ENCODE measurements at regions not wholly inside any gene's neighbourhood (a gene's known extent, or its start where the extent isn't known, plus 50 kb on each side); places are given as distances from the start of the nearest gene placed in this dataset.

DNA sequence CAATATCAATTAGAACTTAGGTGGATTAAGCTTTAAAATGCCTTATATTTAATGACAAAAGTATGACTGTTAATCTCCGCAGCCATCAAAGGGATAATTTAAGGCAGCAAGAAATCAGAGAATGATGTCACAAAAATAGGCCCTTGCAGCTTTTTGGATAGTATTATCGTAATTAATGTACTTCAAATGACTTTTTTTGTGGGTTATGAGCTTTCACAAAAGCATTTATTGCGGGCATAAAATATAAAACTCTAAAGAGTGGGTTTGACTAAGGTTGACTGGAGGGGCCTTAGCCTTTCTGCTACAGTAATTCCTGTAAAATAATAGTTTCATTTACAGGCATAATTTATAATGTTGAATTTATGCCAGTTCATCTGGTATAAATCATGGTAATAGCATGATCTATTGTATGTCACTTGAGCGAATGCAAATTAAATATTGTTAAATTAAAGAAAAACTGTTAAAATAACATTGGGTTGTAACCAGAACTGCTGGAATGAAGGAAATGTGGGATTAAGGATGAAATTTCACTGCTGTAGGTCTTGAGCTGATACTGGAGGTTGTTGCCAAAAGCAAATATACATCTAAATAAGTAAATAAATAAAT lies 78.5 kb upstream of the ZFP64 start:
- DNase-seq (ENCODE audit: low spot score) = no peak
- Histone ChIP-seq H3K4me1 (ENCODE audit: control insufficient read depth in 4 of 4, insufficient read depth in 4 of 4, low read length in 3 of 4) (peaks cover 0 to 1% (median under 1%) of the 10 kb centered on the region in 4 donors), H3K9ac (ENCODE audit: low read depth in 1 of 2, low read length in 2 of 2) (no peak overlapping the region), H3K9me3 (ENCODE audit: control insufficient read depth in 4 of 4, low read length in 3 of 4) (no peaks in the 10 kb centered on the region), H3K27me3 (ENCODE audit: control insufficient read depth in 4 of 4, insufficient read depth in 4 of 4, low read length in 3 of 4) (no peaks in the 10 kb centered on the region), H3K27ac (ENCODE audit: low read depth in 1 of 2, low read length in 2 of 2) (no peak overlapping the region), H3K4me3 (ENCODE audit: low read depth in 1 of 3, low read length in 3 of 3) (no peak overlapping the region), H3K36me3 (ENCODE audit: control insufficient read depth in 4 of 4, insufficient read depth in 3 of 4, low read depth in 1 of 4, low read length in 3 of 4) (no peaks in the 10 kb centered on the region)
- 92% methylated on average over 4 of the region's 4 CpGs for WGBS
- TF ChIP-seq RXRA (IDR thresholded peaks at IDR 0.05) = no peak
- no peak for TF ChIP-seq FOXA2 (IDR thresholded peaks at IDR 0.05)
- TF ChIP-seq, protein P1, sequence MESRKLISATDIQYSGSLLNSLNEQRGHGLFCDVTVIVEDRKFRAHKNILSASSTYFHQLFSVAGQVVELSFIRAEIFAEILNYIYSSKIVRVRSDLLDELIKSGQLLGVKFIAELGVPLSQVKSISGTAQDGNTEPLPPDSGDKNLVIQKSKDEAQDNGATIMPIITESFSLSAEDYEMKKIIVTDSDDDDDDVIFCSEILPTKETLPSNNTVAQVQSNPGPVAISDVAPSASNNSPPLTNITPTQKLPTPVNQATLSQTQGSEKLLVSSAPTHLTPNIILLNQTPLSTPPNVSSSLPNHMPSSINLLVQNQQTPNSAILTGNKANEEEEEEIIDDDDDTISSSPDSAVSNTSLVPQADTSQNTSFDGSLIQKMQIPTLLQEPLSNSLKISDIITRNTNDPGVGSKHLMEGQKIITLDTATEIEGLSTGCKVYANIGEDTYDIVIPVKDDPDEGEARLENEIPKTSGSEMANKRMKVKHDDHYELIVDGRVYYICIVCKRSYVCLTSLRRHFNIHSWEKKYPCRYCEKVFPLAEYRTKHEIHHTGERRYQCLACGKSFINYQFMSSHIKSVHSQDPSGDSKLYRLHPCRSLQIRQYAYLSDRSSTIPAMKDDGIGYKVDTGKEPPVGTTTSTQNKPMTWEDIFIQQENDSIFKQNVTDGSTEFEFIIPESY (IDR thresholded peaks at IDR 0.05) = no peak
- TF ChIP-seq SP1 (IDR thresholded peaks at IDR 0.05) = no peak
- TF ChIP-seq RAD21 (IDR thresholded peaks at IDR 0.05) = no peak

GRCh38 chr20:52269321-52269720 lies 77.7 kb upstream of the ZFP64 start:
- Histone ChIP-seq H3K27ac (ENCODE audit: low read depth in 1 of 2, low read length in 2 of 2) (no peak overlapping the region), H3K9ac (ENCODE audit: low read depth in 1 of 2, low read length in 2 of 2) (no peak overlapping the region), H3K9me3 (ENCODE audit: control insufficient read depth in 4 of 4, low read length in 3 of 4) (no peaks in the 10 kb centered on the region), H3K4me1 (ENCODE audit: control insufficient read depth in 4 of 4, insufficient read depth in 4 of 4, low read length in 3 of 4) (no peaks in the 10 kb centered on the region), H3K27me3 (ENCODE audit: control insufficient read depth in 4 of 4, insufficient read depth in 4 of 4, low read length in 3 of 4) (no peaks in the 10 kb centered on the region), H3K36me3 (ENCODE audit: control insufficient read depth in 4 of 4, insufficient read depth in 3 of 4, low read depth in 1 of 4, low read length in 3 of 4) (no peaks in the 10 kb centered on the region), H3K4me3 (ENCODE audit: low read depth in 1 of 3, low read length in 3 of 3) (no peak overlapping the region)
- TF ChIP-seq, protein P1 (IDR thresholded peaks at IDR 0.05) = no peak
- TF ChIP-seq RAD21 (IDR thresholded peaks at IDR 0.05) (no peak), HNF4A (conservative IDR thresholded peaks at IDR 0.05) (no peak), TAF1 (conservative IDR thresholded peaks at IDR 0.05) (no peak), GABPA (IDR thresholded peaks at IDR 0.05 in 1 of 2, conservative IDR thresholded peaks at IDR 0.05 in 1 of 2) (no peak), NR2F2 (IDR thresholded peaks at IDR 0.05) (no peak), SP1 (IDR thresholded peaks at IDR 0.05) (no peak)
- TF ChIP-seq, protein P2, sequence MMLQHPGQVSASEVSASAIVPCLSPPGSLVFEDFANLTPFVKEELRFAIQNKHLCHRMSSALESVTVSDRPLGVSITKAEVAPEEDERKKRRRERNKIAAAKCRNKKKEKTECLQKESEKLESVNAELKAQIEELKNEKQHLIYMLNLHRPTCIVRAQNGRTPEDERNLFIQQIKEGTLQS (IDR thresholded peaks at IDR 0.05) = no peak
- 80% methylated on average over 7 of the region's 7 CpGs for WGBS
- DNase-seq (ENCODE audit: low spot score) = no peak

- Histone ChIP-seq H3K9ac (ENCODE audit: low read depth in 1 of 2, low read length in 2 of 2) (no peak overlapping the region), H3K4me3 (ENCODE audit: low read depth in 1 of 3, low read length in 3 of 3) (no peak overlapping the region), H3K27me3 (ENCODE audit: control insufficient read depth in 4 of 4, insufficient read depth in 4 of 4, low read length in 3 of 4) (peaks cover 0 to 5% (median 0%) of the 10 kb centered on the region in 4 donors), H3K27ac (ENCODE audit: low read depth in 1 of 2, low read length in 2 of 2) (no peak overlapping the region), H3K4me1 (ENCODE audit: control insufficient read depth in 4 of 4, insufficient read depth in 4 of 4, low read length in 3 of 4) (no peaks in the 10 kb centered on the region), H3K36me3 (ENCODE audit: control insufficient read depth in 4 of 4, insufficient read depth in 3 of 4, low read depth in 1 of 4, low read length in 3 of 4) (no peaks in the 10 kb centered on the region), H3K9me3 (ENCODE audit: control insufficient read depth in 4 of 4, low read length in 3 of 4) (no peaks in the 10 kb centered on the region)
- DNase-seq (ENCODE audit: low spot score) = no peak
- TF ChIP-seq HNF4A (conservative IDR thresholded peaks at IDR 0.05) = no peak
- 64% methylated on average over 4 of the region's 4 CpGs for WGBS
Measured at GRCh38 chr20:52268184-52268749, 76.7 kb upstream of the ZFP64 start.
